Ascending aorta (tissue), 2 donors: ENCODE measurements at regions not wholly inside any gene's neighbourhood (a gene's known extent, or its start where the extent isn't known, plus 50 kb on each side); places are given as distances from the start of the nearest gene placed in this dataset.
A peak's percentile ranks its signal among the peaks of the same experiment; 100 is the strongest.

Experiments used
- DNase-seq, 2 donors: peaks; one replicate each; pipeline ENCODE4 v3.0.0-alpha.2; 2019; ENCODE audit warnings: low spot score in 2 of 2
- H3K27ac ChIP-seq, 2 donors: fragments of 200-600 bp; sonication (generic); one replicate each; pipeline ENCODE4 v1.5.1; 2016 to 2017; ENCODE audit warnings: mild to moderate bottlenecking in 1 of 2
- H3K27me3 ChIP-seq: fragments of 200-600 bp; sonication (generic); one replicate; pipeline ENCODE4 v1.5.1; 2017
- H3K36me3 ChIP-seq, 2 donors: fragments of 200-600 bp; sonication (generic); one replicate each; pipeline ENCODE4 v1.5.1; 2016
- H3K4me1 ChIP-seq, 2 donors: fragments of 200-600 bp; sonication (generic); one replicate each; pipeline ENCODE4 v1.5.1; 2016 to 2017; ENCODE audit warnings: mild to moderate bottlenecking in 1 of 2
- H3K4me3 ChIP-seq, 2 donors: fragments of 200-600 bp; sonication (generic); one replicate each; pipeline ENCODE4 v1.5.1; 2016 to 2017; ENCODE audit warnings: mild to moderate bottlenecking in 1 of 2
- H3K9me3 ChIP-seq, 2 donors: fragments of 200-600 bp; sonication (generic); one replicate each; pipeline ENCODE4 v1.5.1; 2016
- intact Hi-C: fragments of 100-400 bp; cut with DNase I; formaldehyde crosslinking; loops from one replicate; pipeline ENCODE4 v1.15.1; 2023
- TF ChIP-seq, protein P1 (sequence below), 3 experiments: fragments of 200-600 bp in 2 of 3; fragments of 450-650 bp in 1 of 3; sonication (generic) in 2 of 3; IDR thresholded peaks; one replicate each; pipeline ENCODE4 v1.5.1; 2016 to 2019; ENCODE audit warnings: antibody characterized with exemption in 3 of 3, mild to moderate bottlenecking in 1 of 3, moderate library complexity in 1 of 3

DNA sequence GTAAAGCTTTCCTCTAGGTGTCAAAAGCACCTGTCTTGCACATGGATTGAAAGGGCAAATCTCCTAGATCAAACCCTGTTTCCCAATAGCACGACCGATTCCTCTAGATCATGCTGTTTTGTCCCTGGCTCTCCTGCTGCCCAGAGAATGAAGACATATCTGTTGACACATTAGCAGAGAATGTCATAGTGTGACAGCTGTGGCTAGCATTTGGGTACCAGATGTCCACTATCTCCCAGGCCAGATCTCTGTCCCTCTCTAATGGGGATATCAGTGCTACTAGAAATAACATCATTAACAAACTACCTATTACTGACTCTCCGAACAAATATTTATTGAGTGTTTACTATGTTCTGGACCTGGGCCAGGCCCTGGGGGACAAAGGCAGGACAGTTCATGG is 72.4 kb upstream of the ISX start:
- Histone ChIP-seq H3K4me3 (no peak overlapping the region), H3K9me3 (peaks cover 0 to under 1% of the 10 kb centered on the region in 2 donors), H3K36me3 (no peaks in the 10 kb centered on the region), H3K27me3 (no peaks in the 10 kb centered on the region), H3K27ac (no peak overlapping the region), H3K4me1 (no peaks in the 10 kb centered on the region)
- intact Hi-C loops = no loop called here
- TF ChIP-seq, protein P1, sequence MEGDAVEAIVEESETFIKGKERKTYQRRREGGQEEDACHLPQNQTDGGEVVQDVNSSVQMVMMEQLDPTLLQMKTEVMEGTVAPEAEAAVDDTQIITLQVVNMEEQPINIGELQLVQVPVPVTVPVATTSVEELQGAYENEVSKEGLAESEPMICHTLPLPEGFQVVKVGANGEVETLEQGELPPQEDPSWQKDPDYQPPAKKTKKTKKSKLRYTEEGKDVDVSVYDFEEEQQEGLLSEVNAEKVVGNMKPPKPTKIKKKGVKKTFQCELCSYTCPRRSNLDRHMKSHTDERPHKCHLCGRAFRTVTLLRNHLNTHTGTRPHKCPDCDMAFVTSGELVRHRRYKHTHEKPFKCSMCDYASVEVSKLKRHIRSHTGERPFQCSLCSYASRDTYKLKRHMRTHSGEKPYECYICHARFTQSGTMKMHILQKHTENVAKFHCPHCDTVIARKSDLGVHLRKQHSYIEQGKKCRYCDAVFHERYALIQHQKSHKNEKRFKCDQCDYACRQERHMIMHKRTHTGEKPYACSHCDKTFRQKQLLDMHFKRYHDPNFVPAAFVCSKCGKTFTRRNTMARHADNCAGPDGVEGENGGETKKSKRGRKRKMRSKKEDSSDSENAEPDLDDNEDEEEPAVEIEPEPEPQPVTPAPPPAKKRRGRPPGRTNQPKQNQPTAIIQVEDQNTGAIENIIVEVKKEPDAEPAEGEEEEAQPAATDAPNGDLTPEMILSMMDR (IDR thresholded peaks at IDR 0.05) = no peak
- DNase-seq = no peak

DNA sequence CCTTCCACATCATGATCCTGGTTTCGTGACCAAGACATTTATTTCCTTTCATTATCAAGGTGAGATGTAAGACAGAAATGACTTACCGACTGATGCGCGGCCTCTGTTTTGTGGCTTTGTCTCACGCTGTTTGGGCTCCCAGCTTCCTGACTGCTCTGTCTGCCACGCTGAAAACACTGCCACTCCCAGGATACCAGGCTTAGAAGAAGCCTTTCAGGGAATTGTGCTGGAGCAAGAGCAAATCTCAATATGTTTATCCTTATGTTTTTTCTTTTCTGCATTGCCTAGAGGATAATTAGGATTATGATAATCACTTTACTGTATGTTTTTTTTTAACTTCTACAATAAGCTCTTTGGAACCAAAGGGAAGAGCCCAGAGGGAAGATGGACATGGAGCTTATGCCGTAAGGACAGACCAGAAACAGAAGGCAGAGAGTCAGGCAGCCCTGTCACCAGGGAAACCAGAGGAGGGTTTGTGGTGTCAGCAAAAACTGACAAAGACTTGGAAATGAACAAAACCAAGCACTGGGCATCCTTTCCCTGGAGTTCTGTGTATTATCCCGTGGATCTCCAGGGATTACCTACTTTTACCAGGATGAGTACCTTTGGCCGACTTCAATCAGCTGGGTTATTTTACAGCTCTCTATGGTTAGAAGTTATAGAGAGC is 68.2 kb upstream of the ISX start:
- H3K27ac ChIP-seq = no peak overlapping the region
- TF ChIP-seq, protein P1 (IDR thresholded peaks at IDR 0.05) = no peak
- no peaks in the 10 kb centered on the region for H3K36me3 ChIP-seq
- intact Hi-C loops = no loop called here
- no peak for DNase-seq
- no peak overlapping the region for H3K4me3 ChIP-seq
- H3K9me3 ChIP-seq = no peaks in the 10 kb centered on the region
- no peaks in the 10 kb centered on the region for H3K27me3 ChIP-seq
- H3K4me1 ChIP-seq = no peaks in the 10 kb centered on the region

DNA sequence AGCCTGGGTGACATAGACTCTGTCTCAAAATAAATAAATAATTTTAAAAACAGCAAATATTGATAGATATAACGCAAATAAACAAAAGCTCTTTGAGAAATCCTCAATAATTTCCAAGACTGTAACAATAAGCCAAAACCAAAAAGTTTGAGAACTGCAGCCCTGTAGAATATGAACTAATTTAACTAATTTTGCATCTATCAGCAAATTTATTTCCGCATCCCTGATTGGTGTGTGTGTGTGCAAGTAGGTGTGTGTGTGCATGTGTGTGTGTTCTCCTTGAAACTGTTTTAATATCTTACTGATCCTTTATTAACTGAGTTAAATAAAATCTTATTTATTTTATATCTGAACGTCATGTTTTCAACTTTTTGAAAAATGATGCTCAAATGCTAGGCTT is 67.0 kb upstream of the ISX start:
- Histone ChIP-seq H3K27me3 (no peaks in the 10 kb centered on the region), H3K27ac (no peak overlapping the region), H3K9me3 (no peaks in the 10 kb centered on the region), H3K36me3 (no peaks in the 10 kb centered on the region), H3K4me3 (no peak overlapping the region), H3K4me1 (no peaks in the 10 kb centered on the region)
- intact Hi-C loops = no loop called here
- TF ChIP-seq, protein P1 (IDR thresholded peaks at IDR 0.05) = no peak
- DNase-seq = no peak

DNA sequence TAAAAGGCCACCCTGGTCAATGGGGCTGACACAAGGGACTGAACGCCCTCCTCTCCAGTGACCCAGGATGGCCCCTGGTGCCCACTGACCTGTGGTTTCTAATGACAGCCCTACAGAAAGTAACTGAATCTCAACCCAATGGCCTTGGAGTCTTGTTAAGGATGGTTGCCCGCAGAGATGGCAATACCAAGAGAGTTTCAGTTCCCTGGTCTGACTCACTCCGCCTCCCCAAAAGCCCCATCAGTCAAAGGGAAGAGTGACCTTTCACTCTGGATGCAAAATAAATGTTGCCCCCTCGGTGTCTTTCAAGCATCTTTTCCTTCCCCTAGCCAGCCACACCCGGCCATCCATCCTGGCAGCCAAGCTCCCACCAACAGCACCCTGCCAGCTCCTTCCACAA is 57.7 kb upstream of the ISX start:
- intact Hi-C loops = no loop called here
- DNase-seq = no peak
- H3K27ac ChIP-seq = no peak overlapping the region
- TF ChIP-seq, protein P1 (IDR thresholded peaks at IDR 0.05) = no peak
- H3K4me1 ChIP-seq = no peaks in the 10 kb centered on the region
- no peaks in the 10 kb centered on the region for H3K27me3 ChIP-seq
- no peaks in the 10 kb centered on the region for H3K9me3 ChIP-seq
- no peak overlapping the region for H3K4me3 ChIP-seq
- H3K36me3 ChIP-seq = no peaks in the 10 kb centered on the region

DNA sequence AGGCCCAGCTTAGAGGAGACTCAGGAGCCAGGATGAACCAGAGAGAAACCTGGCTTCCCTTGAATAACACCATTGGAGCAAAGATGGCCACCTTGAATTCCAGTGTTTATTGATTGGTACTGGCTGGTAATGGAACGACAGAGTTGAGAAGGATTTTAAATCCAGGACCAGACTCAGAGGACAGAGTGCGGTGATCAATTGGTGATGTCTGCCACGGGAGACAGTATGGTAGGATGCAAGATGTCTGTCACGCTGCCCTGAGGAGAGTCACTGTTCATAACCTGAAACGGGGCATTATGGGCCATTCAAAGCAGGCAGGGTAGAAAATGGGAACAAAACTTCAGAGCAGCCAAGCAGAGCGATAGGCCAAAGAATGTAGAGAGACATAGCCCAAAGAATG is 55.4 kb upstream of the ISX start:
- Histone ChIP-seq H3K4me3 (no peak overlapping the region), H3K9me3 (no peaks in the 10 kb centered on the region), H3K36me3 (no peaks in the 10 kb centered on the region), H3K27ac (no peak overlapping the region), H3K27me3 (no peaks in the 10 kb centered on the region), H3K4me1 (no peaks in the 10 kb centered on the region)
- TF ChIP-seq, protein P1 (IDR thresholded peaks at IDR 0.05) = no peak
- no peak for DNase-seq
- intact Hi-C loops = no loop called here

DNA sequence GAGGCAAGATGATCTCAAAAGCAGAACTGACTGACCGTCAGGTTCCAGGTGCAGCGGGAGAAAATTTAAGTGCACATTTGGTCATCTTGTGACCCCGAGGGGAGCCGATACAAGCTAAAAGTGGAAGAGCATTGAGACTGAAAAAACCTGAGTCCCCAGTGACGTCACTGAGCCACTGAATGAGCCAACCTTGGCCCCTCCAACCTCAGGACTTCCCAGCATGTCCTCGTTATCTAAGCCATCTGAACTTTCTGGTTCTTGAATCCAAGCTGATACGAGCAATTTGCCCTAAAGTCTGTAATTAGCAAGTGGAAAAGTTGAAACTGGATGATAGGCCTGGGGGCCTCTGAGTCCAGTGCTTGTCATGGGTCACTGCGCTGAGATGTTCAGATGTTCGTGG is 51.1 kb upstream of the ISX start:
- intact Hi-C loops = no loop called here
- TF ChIP-seq, protein P1 (IDR thresholded peaks at IDR 0.05) = no peak
- DNase-seq = peak in 1 of 2 donors; percentile 34
- Histone ChIP-seq H3K36me3 (no peaks in the 10 kb centered on the region), H3K4me1 (no peaks in the 10 kb centered on the region), H3K4me3 (no peak overlapping the region), H3K27ac (no peak overlapping the region), H3K9me3 (no peaks in the 10 kb centered on the region), H3K27me3 (no peaks in the 10 kb centered on the region)
